HCT116 (cell line): ENCODE measurements at regions not wholly inside any gene's neighbourhood (a gene's known extent, or its start where the extent isn't known, plus 50 kb on each side); places are given as distances from the start of the nearest gene placed in this dataset.
"Not testable (repeated sequence)": the region's sequence is repeated elsewhere in the genome, so short reads cannot be mapped to it uniquely, and the experiment has no call there.

Experiments used
- ATAC-seq: fragments of 200-7000 bp; cut with Tn5 transposase; 2 replicates; pipeline ENCODE4 v1.9.1; 2020; ENCODE audit warnings: mild to moderate bottlenecking, moderate library complexity
- BruUV-seq: library from RNA; stranded (reverse); fragments of 400-500 nt; replicated peaks from 2 replicates; lab custom pipeline; 2021; lab: Mats Ljungman, UMichigan
- CTCF ChIA-PET: fragments of 300-600 bp; sonication (Branson Sonifier 250); formaldehyde crosslinking; loops from one replicate; lab custom pipeline; 2021; ENCODE audit warnings: antibody characterized with exemption; lab: Charles Lee
- POLR2A ChIA-PET: fragments of 300-600, 350-600 bp; sonication (Branson Sonifier 250); formaldehyde crosslinking; loops from one replicate; lab custom pipeline; 2021; ENCODE audit warnings: antibody characterized with exemption; lab: Charles Lee
- RAD21 ChIA-PET, 2 experiments: fragments of 300-600 bp; sonication (Branson Sonifier 250); formaldehyde crosslinking; loops; one replicate each; lab custom pipeline; 2023; ENCODE audit warnings: low total read pairs in 2 of 2; ENCODE audit not compliant: uncharacterized antibody in 2 of 2, unreplicated experiment in 2 of 2, low non-redundant PET in 1 of 2; lab: Charles Lee
- DNase-seq: peaks from one replicate; pipeline ENCODE4 v3.0.0-alpha.2; 2010; ENCODE audit warnings: low read depth, low spot score
- H2AFZ ChIP-seq: fragments of 200-600 bp; shearing (Covaris generic), sonication (generic); 2 replicates; pipeline ENCODE4 v1.6.1; 2017; ENCODE audit warnings: low read depth, mixed run types, mixed read lengths, antibody characterized with exemption, low read length; ENCODE audit not compliant: poor library complexity, severe bottlenecking
- H3K27ac ChIP-seq: 2 replicates; pipeline ENCODE4 v1.5.1; 2012; ENCODE audit warnings: low read depth, low read length
- H3K27me3 ChIP-seq: fragments of 200-600 bp; sonication (generic); 2 replicates; pipeline ENCODE4 v1.6.1; 2016; ENCODE audit warnings: mixed run types, low read length, mixed read lengths; ENCODE audit not compliant: insufficient read depth
- H3K36me3 ChIP-seq, 2 experiments: fragments of 200-500 bp in 1 of 2; fragments of 200-600 bp in 1 of 2; sonication (Bioruptor generic) in 1 of 2; sonication (generic) in 1 of 2; 2 replicates each; pipeline versions ENCODE4 v1.5.1 to v1.6.1; 2014 to 2016; ENCODE audit warnings: low read length in 2 of 2, inconsistent platforms in 1 of 2, mixed read lengths in 1 of 2, mixed run types in 1 of 2; ENCODE audit not compliant: insufficient read depth in 2 of 2, control insufficient read depth in 1 of 2
- H3K4me1 ChIP-seq, 2 experiments: fragments of 200-600 bp in 1 of 2; sonication (generic) in 1 of 2; 2 replicates each; pipeline versions ENCODE4 v1.5.1 to v1.6.1; 2012 to 2017; ENCODE audit warnings: low read length in 2 of 2, inconsistent platforms in 1 of 2, mild to moderate bottlenecking in 1 of 2, mixed read lengths in 1 of 2, mixed run types in 1 of 2, moderate library complexity in 1 of 2; ENCODE audit not compliant: insufficient read depth in 2 of 2, control insufficient read depth in 1 of 2
- H3K4me2 ChIP-seq: fragments of 200-600 bp; sonication (generic); 2 replicates; pipeline ENCODE4 v1.6.1; 2017; ENCODE audit warnings: mixed run types, low read length, mixed read lengths
- H3K4me3 ChIP-seq, 2 experiments: fragments of 200-600 bp in 1 of 2; sonication (generic) in 1 of 2; replicated peaks in 1 of 2; 2 replicates each; pipeline ENCODE4 v1.5.1; 2011 to 2016; ENCODE audit warnings: low read length in 2 of 2, control low read depth in 1 of 2, low read depth in 1 of 2, mild to moderate bottlenecking in 1 of 2, mixed read lengths in 1 of 2, mixed run types in 1 of 2
- H3K79me2 ChIP-seq: fragments of 200-600 bp; sonication (generic); 2 replicates; pipeline ENCODE4 v1.6.1; 2017; ENCODE audit warnings: mild to moderate bottlenecking, mixed run types, low read length, moderate library complexity, mixed read lengths; ENCODE audit not compliant: insufficient read depth
- H3K9ac ChIP-seq: fragments of 200-600 bp; sonication (generic); 2 replicates; pipeline ENCODE4 v1.6.1; 2016; ENCODE audit warnings: low read length, mixed read lengths
- H3K9me2 ChIP-seq: fragments of 200-600 bp; sonication (generic), shearing (Covaris generic); 2 replicates; pipeline ENCODE4 v1.6.1; 2017; ENCODE audit warnings: mixed run types, mild to moderate bottlenecking, moderate library complexity; ENCODE audit not compliant: insufficient read depth
- H3K9me3 ChIP-seq, 2 experiments: fragments of 200-500 bp in 1 of 2; fragments of 200-600 bp in 1 of 2; sonication (Bioruptor generic) in 1 of 2; sonication (generic) in 1 of 2; 2 replicates each; pipeline ENCODE4 v1.6.1; 2014 to 2017; ENCODE audit warnings: low read length in 2 of 2, mixed read lengths in 2 of 2, inconsistent platforms in 1 of 2, low read depth in 1 of 2, mild to moderate bottlenecking in 1 of 2, mixed run types in 1 of 2, moderate library complexity in 1 of 2; ENCODE audit not compliant: control insufficient read depth in 1 of 2, insufficient read depth in 1 of 2
- H4K20me1 ChIP-seq: fragments of 200-600 bp; sonication (generic), shearing (Covaris generic); 2 replicates; pipeline ENCODE4 v1.6.1; 2017; ENCODE audit warnings: mixed run types, mild to moderate bottlenecking, moderate library complexity; ENCODE audit not compliant: insufficient read depth
- EZH2 ChIP-seq: fragments of 200-600 bp; sonication (generic); IDR thresholded peaks from 2 replicates; pipeline ENCODE4 v1.6.1; 2017; ENCODE audit warnings: antibody characterized with exemption, mixed run types
- JUND ChIP-seq: IDR thresholded peaks from 2 replicates; pipeline ENCODE4 v1.6.1; 2012
- SRF ChIP-seq: IDR thresholded peaks from 2 replicates; pipeline ENCODE4 v1.6.1; 2012; ENCODE audit warnings: low read depth
- TCF7L2 ChIP-seq: IDR thresholded peaks from 2 replicates; pipeline ENCODE4 v1.7.0; 2011; ENCODE audit warnings: borderline replicate concordance, inconsistent platforms; ENCODE audit not compliant: insufficient read depth, insufficient read length; ENCODE audit errors: extremely low read depth
- YY1 ChIP-seq: IDR thresholded peaks from 2 replicates; pipeline ENCODE4 v1.6.1; 2011; ENCODE audit warnings: low read length, low read depth, moderate library complexity, mild to moderate bottlenecking; ENCODE audit not compliant: insufficient replicate concordance; ENCODE audit errors: extremely low read depth
- intact Hi-C: fragments of 100-400 bp; cut with micrococcal nuclease; formaldehyde crosslinking; loops from 2 replicates; pipeline ENCODE4 v1.10.0; 2022
- TF ChIP-seq, protein P1 (sequence below): IDR thresholded peaks from 2 replicates; pipeline ENCODE4 v1.6.1; 2012

DNA sequence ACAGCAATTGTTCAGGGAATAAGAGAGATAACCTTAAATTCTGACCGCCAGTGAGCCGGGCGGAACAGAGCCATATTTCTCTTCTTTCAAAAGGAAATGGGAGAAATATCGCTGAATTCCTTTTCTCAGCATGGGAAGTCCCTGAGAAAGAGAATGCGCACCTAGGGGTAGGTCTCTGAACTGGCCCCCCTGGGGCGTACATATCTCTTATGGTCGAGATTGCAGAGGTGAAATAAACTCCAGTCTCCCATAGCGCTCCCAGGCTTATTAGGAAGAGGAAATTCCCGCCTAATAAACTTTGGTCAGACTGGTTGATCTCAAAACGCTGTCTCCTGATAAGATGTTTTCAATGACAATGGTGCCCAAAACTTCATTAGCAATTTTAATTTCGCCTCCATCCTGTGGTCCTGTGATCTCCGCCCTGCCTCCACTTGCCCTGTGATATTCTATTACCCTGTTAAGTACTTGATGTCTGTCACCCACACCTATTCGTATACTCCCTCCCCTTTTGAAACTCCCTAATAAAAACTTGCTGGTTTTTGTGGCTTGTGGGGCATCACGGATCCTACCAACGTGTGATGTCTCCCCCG lies 195.8 kb upstream of the HMCN1 start:
- H4K20me1 ChIP-seq, H3K36me3 ChIP-seq, intact Hi-C loops, POLR2A ChIA-PET, DNase-seq, ATAC-seq, H3K9me3 ChIP-seq, H3K27ac ChIP-seq, RAD21 ChIA-PET, H3K9ac ChIP-seq, H3K27me3 ChIP-seq, H3K79me2 ChIP-seq, CTCF ChIA-PET, H3K4me3 ChIP-seq, H3K9me2 ChIP-seq, H3K4me1 ChIP-seq, H3K4me2 ChIP-seq, BruUV-seq, H2AFZ ChIP-seq: not testable (repeated sequence)

DNA sequence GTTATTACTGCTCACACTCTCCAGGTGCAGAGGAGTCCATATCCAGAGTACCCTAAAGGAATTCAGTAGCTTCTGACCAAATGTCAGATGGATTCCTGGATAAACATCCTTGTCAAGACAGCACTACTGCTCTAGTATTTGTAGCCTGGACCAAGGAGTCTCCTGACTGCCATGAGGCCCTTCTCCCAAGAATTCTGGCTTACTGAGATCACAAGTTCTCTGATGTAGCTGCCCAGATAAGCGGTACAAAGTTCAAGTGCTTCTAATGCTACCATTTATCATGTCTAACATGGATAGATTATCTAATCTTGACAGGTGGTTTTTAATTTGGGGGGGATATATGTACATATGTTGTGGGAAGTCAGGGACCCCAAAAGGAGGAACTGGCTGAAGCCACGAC lies 196.6 kb upstream of the HMCN1 start:
- DNase-seq = no peak
- no peaks in the 10 kb centered on the region for H3K9me3 ChIP-seq
- TF ChIP-seq YY1 (no peak), EZH2 (no peak), SRF (no peak), TCF7L2 (no peak), JUND (no peak)
- TF ChIP-seq, protein P1, sequence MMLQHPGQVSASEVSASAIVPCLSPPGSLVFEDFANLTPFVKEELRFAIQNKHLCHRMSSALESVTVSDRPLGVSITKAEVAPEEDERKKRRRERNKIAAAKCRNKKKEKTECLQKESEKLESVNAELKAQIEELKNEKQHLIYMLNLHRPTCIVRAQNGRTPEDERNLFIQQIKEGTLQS = no peak
- ChIA-PET CTCF (no interaction called here), RAD21 (no interaction called here), POLR2A (no interaction called here)
- intact Hi-C loops = no loop called here
- H3K4me2 ChIP-seq = no peak overlapping the region
- H3K9ac ChIP-seq = no peak overlapping the region
- BruUV-seq = no TSS peak
- H2AFZ ChIP-seq = no peak overlapping the region
- H3K36me3 ChIP-seq = no peaks in the 10 kb centered on the region
- no peak for ATAC-seq
- no peaks in the 10 kb centered on the region for H3K27me3 ChIP-seq
- no peak overlapping the region for H3K27ac ChIP-seq
- H3K79me2 ChIP-seq = no peaks in the 10 kb centered on the region
- peaks cover 0 to 8% of the 10 kb centered on the region in 2 experiments; a peak in 2 of 4 replicates for H3K4me1 ChIP-seq
- no peaks in the 10 kb centered on the region for H3K9me2 ChIP-seq
- H3K4me3 ChIP-seq = no peak overlapping the region
- no peaks in the 10 kb centered on the region for H4K20me1 ChIP-seq
